A549 (cell line): ENCODE measurements at regions not wholly inside any gene's neighbourhood (a gene's known extent, or its start where the extent isn't known, plus 50 kb on each side); places are given as distances from the start of the nearest gene placed in this dataset.

ENCODE experiments used
- ATAC-seq, 2 experiments: fragments of 200-7000 bp in 1 of 2; fragments of >200 bp in 1 of 2; cut with Nextera tagmentation in 1 of 2; cut with Tn5 transposase in 1 of 2; 3 replicates each; pipeline versions ENCODE4 v1.8.0 to v1.9.1; 2018 to 2020; ENCODE audit warnings: mild to moderate bottlenecking in 1 of 2, moderate library complexity in 1 of 2
- CTCF ChIA-PET: fragments of 300-600 bp; sonication (Branson Sonifier 250); formaldehyde crosslinking; extraction: SDS; loops from one replicate; lab custom pipeline; 2021; ENCODE audit warnings: antibody characterized with exemption, inconsistent platforms; lab: Yijun Ruan, JAX
- POLR2A ChIA-PET: fragments of 350-600 bp; formaldehyde crosslinking; extraction: SDS; loops from one replicate; lab custom pipeline; 2021; ENCODE audit warnings: antibody characterized with exemption, inconsistent platforms; lab: Yijun Ruan, JAX
- DNase-seq, 2 experiments: peaks; one replicate each; pipeline versions ENCODE4 v3.0.0 to v3.0.0-alpha.2; 2011 to 2016; ENCODE audit warnings: low read depth in 1 of 2, low spot score in 1 of 2
- FAIRE-seq: peaks from 2 replicates; lab custom pipeline; 2011; peaks lifted over from hg19 to GRCh38; lab: Jason Lieb, UNC
- H3K27ac ChIP-seq, 2 experiments: fragments of >200 bp; sonication (Bioruptor Twin); formaldehyde crosslinking; 3 replicates each; pipeline ENCODE4 v1.5.1; 2016 to 2017
- H3K4me1 ChIP-seq: fragments of >200 bp; sonication (Bioruptor Twin); formaldehyde crosslinking; 3 replicates; pipeline ENCODE4 v1.6.1; 2016
- H3K4me2 ChIP-seq: fragments of >200 bp; sonication (Bioruptor Twin); formaldehyde crosslinking; 3 replicates; pipeline ENCODE4 v1.6.1; 2016
- H3K4me3 ChIP-seq: fragments of >200 bp; sonication (Bioruptor Twin); formaldehyde crosslinking; 3 replicates; pipeline ENCODE4 v1.5.1; 2016
- H3K9me3 ChIP-seq: fragments of >200 bp; sonication (Bioruptor Twin); formaldehyde crosslinking; 3 replicates; pipeline ENCODE4 v1.6.1; 2016
- CBX2 ChIP-seq: fragments of 200-600 bp; sonication (generic); IDR thresholded peaks from 2 replicates; pipeline ENCODE4 v1.6.1; 2016; ENCODE audit warnings: low read depth, mild to moderate bottlenecking, borderline replicate concordance
- CEBPB ChIP-seq, 2 experiments: fragments of >200 bp in 1 of 2; sonication (Bioruptor Twin) in 1 of 2; formaldehyde crosslinking in 1 of 2; IDR thresholded peaks; 2 replicates each; pipeline ENCODE4 v1.6.1; 2012 to 2016
- CTCF ChIP-seq: fragments of >200 bp; sonication (Bioruptor Twin); formaldehyde crosslinking; IDR thresholded peaks from 3 replicates; pipeline ENCODE4 v1.5.1; 2016
- EHF ChIP-seq: fragments of 250-450 bp; sonication (Bioruptor Pico); IDR thresholded peaks from 2 replicates; pipeline ENCODE4 v1.5.0; 2020; ENCODE audit warnings: mild to moderate bottlenecking
- FOSB ChIP-seq: fragments of 250-450 bp; sonication (Bioruptor Pico); IDR thresholded peaks from 2 replicates; pipeline ENCODE4 v1.5.0; 2020; ENCODE audit warnings: mild to moderate bottlenecking, moderate library complexity
- FOSL2 ChIP-seq, 2 experiments: fragments of 450-650 bp in 1 of 2; fragments of >200 bp in 1 of 2; sonication (Bioruptor Twin) in 1 of 2; formaldehyde crosslinking; IDR thresholded peaks; 2 replicates each; pipeline versions ENCODE4 v1.5.0 to v1.6.1; 2016 to 2020; ENCODE audit warnings: mild to moderate bottlenecking in 1 of 2, moderate library complexity in 1 of 2
- FOXS1 ChIP-seq: fragments of 250-450 bp; sonication (Bioruptor Pico); IDR thresholded peaks from 2 replicates; pipeline ENCODE4 v1.5.0; 2020; ENCODE audit warnings: mild to moderate bottlenecking, moderate library complexity
- HOXA7 ChIP-seq: fragments of 250-450 bp; sonication (Bioruptor Pico); IDR thresholded peaks from 2 replicates; pipeline ENCODE4 v1.5.0; 2020; ENCODE audit warnings: mild to moderate bottlenecking, moderate library complexity
- JUNB ChIP-seq: fragments of >200 bp; sonication (Bioruptor Twin); formaldehyde crosslinking; IDR thresholded peaks from 2 replicates; pipeline ENCODE4 v1.6.1; 2016
- KDM1A ChIP-seq: fragments of 200-600 bp; sonication (generic); IDR thresholded peaks from 2 replicates; pipeline ENCODE4 v1.6.1; 2016; ENCODE audit warnings: low read depth, mild to moderate bottlenecking
- MAZ ChIP-seq: fragments of 150-350 bp; IDR thresholded peaks from 2 replicates; pipeline ENCODE4 v1.6.1; 2014; ENCODE audit warnings: antibody characterized with exemption, low read depth, low read length, borderline replicate concordance
- NR3C1 ChIP-seq: fragments of >200 bp; sonication (Bioruptor Twin); formaldehyde crosslinking; IDR thresholded peaks from 3 replicates; pipeline ENCODE4 v1.6.1; 2017
- POLR2AphosphoS2 ChIP-seq: conservative IDR thresholded peaks from 2 replicates; pipeline ENCODE4 v1.6.1; 2012; ENCODE audit warnings: low read length, improper control_type of control experiment, inconsistent platforms
- RAD21 ChIP-seq, 2 experiments: fragments of >200 bp in 1 of 2; sonication (Bioruptor Twin) in 1 of 2; formaldehyde crosslinking in 1 of 2; IDR thresholded peaks in 1 of 2; conservative IDR thresholded peaks in 1 of 2; 2 replicates in 1 of 2; 3 replicates in 1 of 2; pipeline ENCODE4 v1.6.1; 2012 to 2018; ENCODE audit warnings: inconsistent platforms in 1 of 2
- RCOR1 ChIP-seq: fragments of 150-350 bp; IDR thresholded peaks from 2 replicates; pipeline ENCODE4 v1.6.1; 2014; ENCODE audit warnings: antibody characterized with exemption, low read length, low read depth
- RFX5 ChIP-seq: fragments of 450-650 bp; IDR thresholded peaks from 2 replicates; pipeline ENCODE4 v1.7.1; 2014; ENCODE audit warnings: antibody characterized with exemption, mild to moderate bottlenecking, moderate library complexity
- SREBF2 ChIP-seq: fragments of 450-650 bp; IDR thresholded peaks from 2 replicates; pipeline ENCODE4 v1.6.1; 2014; ENCODE audit warnings: mild to moderate bottlenecking, moderate library complexity
- WGBS: methylation state at CpG from one replicate; pipeline ENCODE4 v1.1.6; 2017; ENCODE audit errors: missing lambda C conversion rate; 5-methylcytosine and 5-hydroxymethylcytosine counted together
- TF ChIP-seq, protein P1 (sequence below): IDR thresholded peaks from 2 replicates; pipeline ENCODE4 v1.6.1; 2012
- TF ChIP-seq, protein P2 (sequence below): fragments of >200 bp; sonication (Bioruptor Twin); formaldehyde crosslinking; IDR thresholded peaks from 2 replicates; pipeline ENCODE4 v1.6.1; 2016
- TF ChIP-seq, protein P3 (sequence below): fragments of 200-600 bp; sonication (generic); IDR thresholded peaks from 2 replicates; pipeline ENCODE4 v1.6.1; 2016; ENCODE audit warnings: antibody characterized with exemption, mild to moderate bottlenecking, moderate library complexity

GRCh38 chr5:68463606-68464005 is 248.1 kb downstream of the PIK3R1 start:
- no peak for ATAC-seq
- no peak overlapping the region for H3K27ac ChIP-seq
- WGBS = 65% methylated on average over 3 of the region's 3 CpGs
- no peak for TF ChIP-seq CBX2
- TF ChIP-seq MAZ = no peak
- TF ChIP-seq, protein P1, sequence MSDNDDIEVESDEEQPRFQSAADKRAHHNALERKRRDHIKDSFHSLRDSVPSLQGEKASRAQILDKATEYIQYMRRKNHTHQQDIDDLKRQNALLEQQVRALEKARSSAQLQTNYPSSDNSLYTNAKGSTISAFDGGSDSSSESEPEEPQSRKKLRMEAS = no peak
- TF ChIP-seq FOXS1 (CRISPR knock-in tag) = no peak
- TF ChIP-seq RFX5 = no peak
- TF ChIP-seq, protein P2, sequence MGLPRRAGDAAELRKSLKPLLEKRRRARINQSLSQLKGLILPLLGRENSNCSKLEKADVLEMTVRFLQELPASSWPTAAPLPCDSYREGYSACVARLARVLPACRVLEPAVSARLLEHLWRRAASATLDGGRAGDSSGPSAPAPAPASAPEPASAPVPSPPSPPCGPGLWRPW = no peak
- no peak for TF ChIP-seq FOSB (CRISPR knock-in tag)
- TF ChIP-seq NR3C1 = no peak
- TF ChIP-seq POLR2AphosphoS2 = no peak
- no peak for TF ChIP-seq RAD21 (conservative IDR thresholded peaks at IDR 0.05 in 1 of 2, IDR thresholded peaks at IDR 0.05 in 1 of 2)
- TF ChIP-seq, protein P3, sequence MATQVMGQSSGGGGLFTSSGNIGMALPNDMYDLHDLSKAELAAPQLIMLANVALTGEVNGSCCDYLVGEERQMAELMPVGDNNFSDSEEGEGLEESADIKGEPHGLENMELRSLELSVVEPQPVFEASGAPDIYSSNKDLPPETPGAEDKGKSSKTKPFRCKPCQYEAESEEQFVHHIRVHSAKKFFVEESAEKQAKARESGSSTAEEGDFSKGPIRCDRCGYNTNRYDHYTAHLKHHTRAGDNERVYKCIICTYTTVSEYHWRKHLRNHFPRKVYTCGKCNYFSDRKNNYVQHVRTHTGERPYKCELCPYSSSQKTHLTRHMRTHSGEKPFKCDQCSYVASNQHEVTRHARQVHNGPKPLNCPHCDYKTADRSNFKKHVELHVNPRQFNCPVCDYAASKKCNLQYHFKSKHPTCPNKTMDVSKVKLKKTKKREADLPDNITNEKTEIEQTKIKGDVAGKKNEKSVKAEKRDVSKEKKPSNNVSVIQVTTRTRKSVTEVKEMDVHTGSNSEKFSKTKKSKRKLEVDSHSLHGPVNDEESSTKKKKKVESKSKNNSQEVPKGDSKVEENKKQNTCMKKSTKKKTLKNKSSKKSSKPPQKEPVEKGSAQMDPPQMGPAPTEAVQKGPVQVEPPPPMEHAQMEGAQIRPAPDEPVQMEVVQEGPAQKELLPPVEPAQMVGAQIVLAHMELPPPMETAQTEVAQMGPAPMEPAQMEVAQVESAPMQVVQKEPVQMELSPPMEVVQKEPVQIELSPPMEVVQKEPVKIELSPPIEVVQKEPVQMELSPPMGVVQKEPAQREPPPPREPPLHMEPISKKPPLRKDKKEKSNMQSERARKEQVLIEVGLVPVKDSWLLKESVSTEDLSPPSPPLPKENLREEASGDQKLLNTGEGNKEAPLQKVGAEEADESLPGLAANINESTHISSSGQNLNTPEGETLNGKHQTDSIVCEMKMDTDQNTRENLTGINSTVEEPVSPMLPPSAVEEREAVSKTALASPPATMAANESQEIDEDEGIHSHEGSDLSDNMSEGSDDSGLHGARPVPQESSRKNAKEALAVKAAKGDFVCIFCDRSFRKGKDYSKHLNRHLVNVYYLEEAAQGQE = no peak
- no peak for TF ChIP-seq FOSL2 (IDR thresholded peaks at IDR 0.05)
- no peak for TF ChIP-seq FOSL2 (CRISPR knock-in tag; IDR thresholded peaks at IDR 0.05)
- no peak for TF ChIP-seq EHF (CRISPR knock-in tag)
- TF ChIP-seq CTCF = no peak
- TF ChIP-seq KDM1A = no peak
- no peak for TF ChIP-seq HOXA7 (CRISPR knock-in tag)
- TF ChIP-seq SREBF2 = no peak
- POLR2A ChIA-PET = no interaction called here
- no peak for FAIRE-seq
- peaks cover 6% of the 10 kb centered on the region; the same call in 2 of the 3 replicates for H3K4me1 ChIP-seq
- DNase-seq = no peak
- no peak overlapping the region for H3K4me3 ChIP-seq
- no peak overlapping the region for H3K4me2 ChIP-seq
- CTCF ChIA-PET = interaction anchor here (3.1 kb wide), 1 partner anchor 9 kb away, joined by 9 read pairs; no protein-coding TSS in a partner anchor
- no peaks in the 10 kb centered on the region for H3K9me3 ChIP-seq

GRCh38 chr5:68464424-68464823 is 248.9 kb downstream of the PIK3R1 start:
- ChIA-PET CTCF (interaction anchor here (0.6 kb wide), 1 partner anchor 13 kb away, joined by 4 read pairs; no protein-coding TSS in a partner anchor), POLR2A (no interaction called here)
- TF ChIP-seq CEBPB (IDR thresholded peaks at IDR 0.05) (0 out of 4 replicates have a peak, but pooled peaks of 1 of the 2 experiments have one; percentile 26), JUNB (no peak), RCOR1 (no peak)
- no peak for FAIRE-seq
- Histone ChIP-seq H3K4me3 (no peak overlapping the region), H3K27ac (no peak overlapping the region), H3K4me2 (no peak overlapping the region), H3K9me3 (no peaks in the 10 kb centered on the region), H3K4me1 (no peaks in the 10 kb centered on the region)
- 78% methylated on average over 4 of the region's 4 CpGs for WGBS
- no peak for ATAC-seq
- no peak for DNase-seq
